ENCODE measurements at regions not wholly inside any gene's neighbourhood (a gene's known extent, or its start where the extent isn't known, plus 50 kb on each side); places are given as distances from the start of the nearest gene placed in this dataset.

DNA sequence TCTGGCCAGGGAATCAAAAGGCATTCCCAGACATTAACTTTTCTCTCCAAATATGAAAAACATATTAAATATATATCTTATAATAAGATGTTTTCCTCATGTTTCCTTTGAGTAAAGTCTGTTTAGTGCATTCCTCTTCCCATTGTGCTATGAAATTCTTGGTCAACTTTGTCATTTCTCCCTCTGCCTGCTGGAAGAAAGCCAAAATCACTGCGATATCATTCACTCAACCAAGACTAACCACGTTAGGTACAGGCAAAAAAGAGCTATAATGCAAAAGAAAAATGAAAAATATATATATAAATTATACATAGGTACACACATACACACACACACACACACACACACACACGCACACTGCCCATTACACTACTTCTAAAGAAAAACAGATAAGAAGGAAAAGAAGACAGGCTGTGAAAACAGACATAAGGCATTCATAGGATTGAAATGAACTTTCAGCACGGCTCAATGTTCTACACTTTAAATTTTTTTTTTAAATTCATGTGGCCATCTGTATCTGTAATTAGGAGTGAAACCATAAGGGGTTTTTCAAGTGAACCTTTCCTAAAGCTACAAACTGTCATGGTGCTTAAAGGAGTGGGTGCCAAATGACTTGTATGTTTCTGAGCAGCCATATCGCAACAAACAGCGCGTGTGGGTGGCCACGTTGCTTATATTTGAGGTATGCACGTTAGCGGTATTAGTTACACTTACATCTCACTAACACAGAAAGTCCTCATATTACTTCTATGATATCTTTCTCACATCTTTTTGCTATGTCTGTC is 71.6 kb upstream of the PSMD7 start:
- no peak for TF ChIP-seq ZFP30 (CRISPR knock-in tag; IDR thresholded peaks at IDR 0.05)
- no peak for TF ChIP-seq ZNF8 (CRISPR knock-in tag; IDR thresholded peaks at IDR 0.05)
- ATAC-seq, result no peak

- TF ChIP-seq BACH2 (CRISPR knock-in tag; IDR thresholded peaks at IDR 0.05; ENCODE audit: borderline replicate concordance) (no peak), ZFP3 (CRISPR knock-in tag; IDR thresholded peaks at IDR 0.05) (no peak), ZC3H10 (CRISPR knock-in tag; IDR thresholded peaks at IDR 0.05) (no peak), SNAI2 (CRISPR knock-in tag; IDR thresholded peaks at IDR 0.05) (no peak), CSDC2 (CRISPR knock-in tag; IDR thresholded peaks at IDR 0.05) (no peak), ARNTL (CRISPR knock-in tag; IDR thresholded peaks at IDR 0.05; ENCODE audit: borderline replicate concordance, low read depth) (no peak), POU6F1 (CRISPR knock-in tag; IDR thresholded peaks at IDR 0.05; ENCODE audit: borderline replicate concordance, low read depth) (no peak), TCF4 (CRISPR knock-in tag; IDR thresholded peaks at IDR 0.05; ENCODE audit: borderline replicate concordance) (no peak), GLIS3 (CRISPR knock-in tag; IDR thresholded peaks at IDR 0.05) (no peak), ZNF8 (CRISPR knock-in tag; IDR thresholded peaks at IDR 0.05) (no peak), ESRRG (CRISPR knock-in tag; IDR thresholded peaks at IDR 0.05) (no peak), OSR1 (CRISPR knock-in tag; IDR thresholded peaks at IDR 0.05) (no peak), ZNF70 (CRISPR knock-in tag; IDR thresholded peaks at IDR 0.05) (no peak)
- TF ChIP-seq, protein P1, sequence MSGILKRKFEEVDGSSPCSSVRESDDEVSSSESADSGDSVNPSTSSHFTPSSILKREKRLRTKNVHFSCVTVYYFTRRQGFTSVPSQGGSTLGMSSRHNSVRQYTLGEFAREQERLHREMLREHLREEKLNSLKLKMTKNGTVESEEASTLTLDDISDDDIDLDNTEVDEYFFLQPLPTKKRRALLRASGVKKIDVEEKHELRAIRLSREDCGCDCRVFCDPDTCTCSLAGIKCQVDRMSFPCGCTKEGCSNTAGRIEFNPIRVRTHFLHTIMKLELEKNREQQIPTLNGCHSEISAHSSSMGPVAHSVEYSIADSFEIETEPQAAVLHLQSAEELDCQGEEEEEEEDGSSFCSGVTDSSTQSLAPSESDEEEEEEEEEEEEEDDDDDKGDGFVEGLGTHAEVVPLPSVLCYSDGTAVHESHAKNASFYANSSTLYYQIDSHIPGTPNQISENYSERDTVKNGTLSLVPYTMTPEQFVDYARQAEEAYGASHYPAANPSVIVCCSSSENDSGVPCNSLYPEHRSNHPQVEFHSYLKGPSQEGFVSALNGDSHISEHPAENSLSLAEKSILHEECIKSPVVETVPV (CRISPR knock-in tag; IDR thresholded peaks at IDR 0.05), result no peak
- no peak for ATAC-seq
Measured at GRCh38 chr16:74221828-74222227, 74.8 kb upstream of the PSMD7 start.

GRCh38 chr16:74219706-74220105 is 76.9 kb upstream of the PSMD7 start:
- TF ChIP-seq TCF4 (CRISPR knock-in tag; IDR thresholded peaks at IDR 0.05; ENCODE audit: borderline replicate concordance) (no peak), ZNF565 (CRISPR knock-in tag; conservative IDR thresholded peaks at IDR 0.05; ENCODE audit: low read depth) (no peak), TOX (CRISPR knock-in tag; IDR thresholded peaks at IDR 0.05; ENCODE audit: borderline replicate concordance) (no peak), ARNTL (CRISPR knock-in tag; IDR thresholded peaks at IDR 0.05; ENCODE audit: borderline replicate concordance, low read depth) (no peak), ZFP3 (CRISPR knock-in tag; IDR thresholded peaks at IDR 0.05) (no peak), GLIS3 (CRISPR knock-in tag; IDR thresholded peaks at IDR 0.05) (no peak), PPARA (CRISPR knock-in tag; IDR thresholded peaks at IDR 0.05; ENCODE audit: borderline replicate concordance) (no peak), RARB (CRISPR knock-in tag; IDR thresholded peaks at IDR 0.05) (no peak), OSR1 (CRISPR knock-in tag; IDR thresholded peaks at IDR 0.05) (no peak), TSHZ2 (CRISPR knock-in tag; IDR thresholded peaks at IDR 0.05) (no peak), ZNF8 (CRISPR knock-in tag; IDR thresholded peaks at IDR 0.05) (no peak), ISL1 (CRISPR knock-in tag; IDR thresholded peaks at IDR 0.05) (no peak), ZFP30 (CRISPR knock-in tag; IDR thresholded peaks at IDR 0.05) (no peak), ZC3H10 (CRISPR knock-in tag; IDR thresholded peaks at IDR 0.05) (no peak)
- TF ChIP-seq, protein P1 (CRISPR knock-in tag; IDR thresholded peaks at IDR 0.05), result no peak
- no peak for ATAC-seq

- ATAC-seq, result no peak
- TF ChIP-seq PPARA (CRISPR knock-in tag; IDR thresholded peaks at IDR 0.05; ENCODE audit: borderline replicate concordance), result no peak
- no peak for TF ChIP-seq ESRRG (CRISPR knock-in tag; IDR thresholded peaks at IDR 0.05)
- no peak for TF ChIP-seq SNAI2 (CRISPR knock-in tag; IDR thresholded peaks at IDR 0.05)
- no peak for TF ChIP-seq POU6F1 (CRISPR knock-in tag; IDR thresholded peaks at IDR 0.05; ENCODE audit: borderline replicate concordance, low read depth)
- TF ChIP-seq, protein P1 (CRISPR knock-in tag; IDR thresholded peaks at IDR 0.05), result no peak
- TF ChIP-seq ZNF8 (CRISPR knock-in tag; IDR thresholded peaks at IDR 0.05), result no peak
- TF ChIP-seq, protein P2, sequence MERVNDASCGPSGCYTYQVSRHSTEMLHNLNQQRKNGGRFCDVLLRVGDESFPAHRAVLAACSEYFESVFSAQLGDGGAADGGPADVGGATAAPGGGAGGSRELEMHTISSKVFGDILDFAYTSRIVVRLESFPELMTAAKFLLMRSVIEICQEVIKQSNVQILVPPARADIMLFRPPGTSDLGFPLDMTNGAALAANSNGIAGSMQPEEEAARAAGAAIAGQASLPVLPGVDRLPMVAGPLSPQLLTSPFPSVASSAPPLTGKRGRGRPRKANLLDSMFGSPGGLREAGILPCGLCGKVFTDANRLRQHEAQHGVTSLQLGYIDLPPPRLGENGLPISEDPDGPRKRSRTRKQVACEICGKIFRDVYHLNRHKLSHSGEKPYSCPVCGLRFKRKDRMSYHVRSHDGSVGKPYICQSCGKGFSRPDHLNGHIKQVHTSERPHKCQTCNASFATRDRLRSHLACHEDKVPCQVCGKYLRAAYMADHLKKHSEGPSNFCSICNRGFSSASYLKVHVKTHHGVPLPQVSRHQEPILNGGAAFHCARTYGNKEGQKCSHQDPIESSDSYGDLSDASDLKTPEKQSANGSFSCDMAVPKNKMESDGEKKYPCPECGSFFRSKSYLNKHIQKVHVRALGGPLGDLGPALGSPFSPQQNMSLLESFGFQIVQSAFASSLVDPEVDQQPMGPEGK (CRISPR knock-in tag; IDR thresholded peaks at IDR 0.05; ENCODE audit: borderline replicate concordance), result no peak
- no peak for TF ChIP-seq OSR1 (CRISPR knock-in tag; IDR thresholded peaks at IDR 0.05)
- no peak for TF ChIP-seq GLIS3 (CRISPR knock-in tag; IDR thresholded peaks at IDR 0.05)
Measured at GRCh38 chr16:74218871-74219270, 77.7 kb upstream of the PSMD7 start.

Data from SK-N-SH treated with all-trans-retinoic acid at 6 μM for 48 hours (cell line).